Choroid plexus epithelial cell (primary cell): ENCODE measurements at regions not wholly inside any gene's neighbourhood (a gene's known extent, or its start where the extent isn't known, plus 50 kb on each side); places are given as distances from the start of the nearest gene placed in this dataset.

Experiments
- DNase-seq: peaks from one replicate; pipeline ENCODE4 v3.0.0-alpha.2; 2010; ENCODE audit warnings: low read depth
- H3K4me3 ChIP-seq: 2 replicates; pipeline ENCODE4 v1.5.1; 2011; ENCODE audit warnings: low read depth, mild to moderate bottlenecking, control low read depth, low read length, moderate library complexity
- TF ChIP-seq, protein P1 (sequence below): conservative IDR thresholded peaks from 2 replicates; pipeline ENCODE4 v1.5.1; 2011; ENCODE audit warnings: low read depth, mild to moderate bottlenecking, control low read depth, inconsistent platforms, low read length, moderate library complexity

DNA sequence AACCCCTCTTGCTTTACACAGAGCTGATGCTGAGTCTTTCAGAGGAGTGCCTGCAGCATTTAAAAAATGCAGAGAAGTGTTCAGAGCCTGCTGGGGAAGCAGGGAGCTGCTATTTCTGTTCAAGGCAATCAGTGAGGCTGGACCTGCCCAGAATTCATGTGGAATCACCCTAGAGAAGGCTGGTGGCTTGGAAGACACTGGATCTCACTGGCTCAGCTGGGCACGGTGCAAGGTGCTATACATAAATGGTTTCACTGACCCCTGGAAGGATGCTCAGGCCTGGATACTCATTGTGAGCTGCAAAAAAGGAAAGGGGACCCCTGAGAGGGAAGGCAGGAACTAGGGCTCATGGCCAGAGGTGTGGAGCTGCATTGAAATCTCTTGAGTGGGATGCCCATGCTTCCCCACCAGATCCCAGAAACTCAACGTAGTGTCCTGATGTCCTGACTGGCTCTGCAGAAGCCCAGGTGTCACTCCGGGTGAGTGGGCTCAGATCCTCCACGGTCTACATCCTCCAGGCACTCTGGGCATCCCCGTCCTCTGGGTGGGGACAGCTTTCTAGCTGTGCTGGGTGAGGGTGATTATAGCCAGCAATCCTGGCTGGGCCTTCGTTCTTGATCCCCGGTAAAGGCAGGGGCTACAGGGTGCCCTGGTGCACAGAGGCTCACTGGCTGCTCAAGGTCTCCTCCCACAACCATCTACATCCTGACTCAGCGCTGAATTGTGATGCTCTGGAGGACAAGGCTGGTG is 77.2 kb upstream of the TNS3 start:
- no peak overlapping the region for H3K4me3 ChIP-seq
- TF ChIP-seq, protein P1, sequence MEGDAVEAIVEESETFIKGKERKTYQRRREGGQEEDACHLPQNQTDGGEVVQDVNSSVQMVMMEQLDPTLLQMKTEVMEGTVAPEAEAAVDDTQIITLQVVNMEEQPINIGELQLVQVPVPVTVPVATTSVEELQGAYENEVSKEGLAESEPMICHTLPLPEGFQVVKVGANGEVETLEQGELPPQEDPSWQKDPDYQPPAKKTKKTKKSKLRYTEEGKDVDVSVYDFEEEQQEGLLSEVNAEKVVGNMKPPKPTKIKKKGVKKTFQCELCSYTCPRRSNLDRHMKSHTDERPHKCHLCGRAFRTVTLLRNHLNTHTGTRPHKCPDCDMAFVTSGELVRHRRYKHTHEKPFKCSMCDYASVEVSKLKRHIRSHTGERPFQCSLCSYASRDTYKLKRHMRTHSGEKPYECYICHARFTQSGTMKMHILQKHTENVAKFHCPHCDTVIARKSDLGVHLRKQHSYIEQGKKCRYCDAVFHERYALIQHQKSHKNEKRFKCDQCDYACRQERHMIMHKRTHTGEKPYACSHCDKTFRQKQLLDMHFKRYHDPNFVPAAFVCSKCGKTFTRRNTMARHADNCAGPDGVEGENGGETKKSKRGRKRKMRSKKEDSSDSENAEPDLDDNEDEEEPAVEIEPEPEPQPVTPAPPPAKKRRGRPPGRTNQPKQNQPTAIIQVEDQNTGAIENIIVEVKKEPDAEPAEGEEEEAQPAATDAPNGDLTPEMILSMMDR = no peak
- DNase-seq = no peak

DNA sequence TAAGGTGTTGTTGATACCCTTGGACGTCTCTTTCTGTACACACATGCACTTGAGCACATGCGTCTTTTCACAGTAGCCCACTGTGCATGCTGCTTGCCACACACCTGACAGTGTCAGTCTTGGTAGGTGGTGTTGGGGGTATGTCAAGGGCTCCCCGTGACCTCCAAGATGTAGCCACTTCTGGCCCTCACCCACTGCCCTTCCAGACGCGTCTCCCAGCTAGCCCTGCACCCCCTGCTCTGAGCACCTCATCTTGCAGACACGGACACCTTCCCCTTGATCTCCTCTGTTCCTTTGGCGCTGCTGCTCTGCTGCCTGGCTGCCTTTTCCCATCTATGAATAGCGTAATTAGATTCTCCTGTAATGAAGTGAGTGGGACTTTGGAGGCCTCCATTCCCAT is 75.2 kb upstream of the TNS3 start:
- TF ChIP-seq, protein P1 = no peak
- no peak overlapping the region for H3K4me3 ChIP-seq
- no peak for DNase-seq

DNA sequence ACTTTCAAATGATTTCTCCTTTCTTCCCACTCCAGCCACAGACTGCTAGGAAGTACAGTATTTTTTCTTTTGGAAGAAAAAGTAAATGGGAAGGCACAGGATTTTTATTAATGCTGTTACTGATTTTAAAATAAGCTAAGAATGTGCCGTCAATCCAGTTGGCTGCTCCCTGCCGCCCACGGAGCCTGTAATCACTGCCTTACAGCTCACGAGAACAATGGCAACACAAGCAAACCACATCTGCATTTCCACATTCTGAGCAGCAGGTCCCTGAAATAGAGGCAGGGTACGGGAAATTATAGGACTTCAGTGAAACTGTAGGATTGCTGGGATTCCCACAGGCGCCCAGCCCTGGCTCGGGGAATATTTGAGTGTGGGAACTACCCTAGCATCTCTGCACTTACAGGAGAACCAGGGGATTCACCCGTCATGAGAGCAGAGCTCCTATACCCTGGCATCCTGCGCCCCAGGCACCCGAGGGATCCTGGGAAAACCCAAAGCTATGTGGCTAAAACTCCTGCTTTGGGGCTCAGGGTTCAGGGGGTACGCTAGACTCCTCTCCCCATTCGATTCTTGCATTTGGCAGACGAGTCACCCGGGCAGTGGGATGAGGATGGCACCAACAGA is 72.9 kb upstream of the TNS3 start:
- no peak overlapping the region for H3K4me3 ChIP-seq
- DNase-seq = peak; percentile 62
- TF ChIP-seq, protein P1 = no peak

DNA sequence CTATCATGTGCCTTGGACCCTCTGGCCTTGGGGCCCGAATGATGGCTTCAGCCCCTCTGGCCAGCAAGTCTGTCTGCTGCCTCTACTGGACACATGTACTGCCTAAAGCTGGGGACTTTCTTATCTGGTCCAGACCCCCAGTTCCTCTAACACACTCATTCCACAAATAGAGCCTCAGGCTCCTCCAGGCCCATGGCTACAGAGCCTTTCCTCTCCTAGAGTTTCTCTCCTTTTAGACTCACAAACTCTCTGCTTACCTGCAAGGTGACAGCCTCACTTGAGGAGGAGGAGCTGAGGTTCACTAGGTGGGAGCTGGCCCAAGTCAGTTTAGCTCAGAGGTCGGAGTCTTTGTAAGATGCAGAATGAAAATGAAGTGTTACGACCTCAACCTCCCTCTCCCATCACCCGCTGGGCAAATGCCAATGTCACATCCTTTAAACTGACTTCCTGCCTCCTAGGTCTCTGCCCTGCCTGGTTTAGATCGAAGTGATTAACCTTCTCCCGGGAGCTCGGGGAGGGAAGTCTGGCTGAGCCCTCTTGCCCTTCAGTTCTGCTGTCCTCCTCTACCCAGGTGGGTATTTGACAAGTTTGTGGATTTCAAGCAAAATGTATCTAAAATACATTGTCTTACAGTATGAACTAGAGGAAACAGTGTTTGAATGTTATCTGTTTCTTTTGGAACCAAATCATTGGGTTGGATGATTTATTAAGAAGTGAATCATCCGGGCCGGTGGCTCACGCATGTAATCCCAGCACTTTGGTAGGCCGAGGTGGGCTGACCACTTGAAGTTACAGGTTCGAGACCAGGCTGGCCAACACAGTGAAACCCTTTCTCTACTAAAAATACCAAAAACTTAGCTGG is 71.9 kb upstream of the TNS3 start:
- no peak overlapping the region for H3K4me3 ChIP-seq
- TF ChIP-seq, protein P1 = no peak
- DNase-seq = no peak

DNA sequence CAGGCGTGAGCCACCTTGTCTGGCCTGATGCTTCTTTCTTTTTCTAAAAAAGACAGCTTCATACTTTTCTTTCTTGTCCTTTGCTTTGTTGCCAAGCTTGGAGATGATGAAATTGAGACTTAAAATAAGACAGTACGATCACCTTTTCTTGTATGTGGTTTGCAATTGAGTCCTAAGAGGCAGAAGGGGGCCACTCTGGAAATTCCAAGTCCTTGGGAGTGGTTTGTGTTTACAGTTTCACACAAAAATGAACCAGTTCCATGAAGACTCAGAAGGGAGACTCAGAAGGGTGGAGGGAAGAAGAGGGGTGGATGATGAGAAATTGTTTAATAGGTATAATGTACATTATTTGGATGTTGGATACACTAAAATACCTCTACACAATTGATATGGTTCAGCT is 70.7 kb upstream of the TNS3 start:
- peak; percentile 58 for DNase-seq
- no peak overlapping the region for H3K4me3 ChIP-seq
- TF ChIP-seq, protein P1 = no peak

DNA sequence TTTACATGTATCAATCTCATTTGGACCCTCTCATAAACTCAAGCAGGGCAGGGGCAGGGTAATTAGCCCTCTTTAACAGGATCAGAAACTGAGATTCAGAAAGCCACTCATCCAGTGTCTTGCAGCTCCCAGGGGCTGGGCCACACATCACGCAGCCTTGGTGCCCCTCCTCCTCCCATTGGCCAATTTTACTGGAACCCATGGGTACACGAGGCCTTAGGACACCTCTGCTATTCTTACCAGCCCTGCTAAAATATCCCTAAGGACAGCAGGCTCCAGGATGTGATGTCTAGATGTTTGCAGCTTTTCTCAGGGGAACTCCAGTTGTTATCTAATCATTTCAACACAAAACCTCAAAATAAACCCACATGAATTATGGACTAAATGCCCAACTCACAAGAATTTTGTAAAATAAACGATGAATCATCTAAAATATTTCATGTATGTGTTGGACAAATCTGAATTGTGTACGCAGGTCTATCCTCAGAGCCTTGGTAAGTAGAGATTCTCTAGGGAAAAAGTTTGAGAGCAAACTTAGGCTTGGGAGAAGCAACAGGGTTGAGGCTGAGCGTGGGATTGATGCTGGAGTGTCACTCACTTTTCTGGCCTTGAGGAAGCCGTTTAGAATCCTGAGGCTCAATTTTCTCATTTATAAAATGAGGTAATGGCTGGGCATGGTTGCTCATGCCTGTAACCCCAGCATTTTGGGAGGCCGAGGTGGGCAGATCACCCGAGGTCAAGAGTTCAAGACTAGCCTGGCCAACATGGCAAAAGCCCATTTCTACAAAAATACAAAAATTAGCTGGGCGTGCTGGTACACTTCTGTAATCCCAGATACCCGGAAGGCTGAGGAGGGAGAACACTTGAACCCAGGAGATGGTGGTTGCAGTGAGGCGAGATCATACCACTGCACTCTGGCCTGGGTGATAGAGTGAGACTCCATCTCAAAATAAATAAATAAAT is 69.7 kb upstream of the TNS3 start:
- TF ChIP-seq, protein P1 = no peak
- H3K4me3 ChIP-seq = no peak overlapping the region
- DNase-seq = peak; percentile 99
